Kidney (tissue), 13 donors: ENCODE measurements at regions not wholly inside any gene's neighbourhood (a gene's known extent, or its start where the extent isn't known, plus 50 kb on each side); places are given as distances from the start of the nearest gene placed in this dataset.
"Not testable (repeated sequence)": the region's sequence is repeated elsewhere in the genome, so short reads cannot be mapped to it uniquely, and the experiment has no call there.

Source experiments
- DNase-seq, 5 donors: peaks; one replicate each; pipeline ENCODE4 v3.0.0-alpha.2; 2013 to 2020
- FAIRE-seq: peaks from 2 replicates; lab custom pipeline; 2012; peaks lifted over from hg19 to GRCh38; lab: Jason Lieb, UNC
- H3K27ac ChIP-seq, 2 donors: one replicate each; pipeline ENCODE4 v1.7.0; 2013; ENCODE audit warnings: low read depth in 2 of 2, low read length in 2 of 2, inconsistent platforms in 1 of 2
- H3K27me3 ChIP-seq: one replicate; pipeline ENCODE4 v1.7.1; 2013; ENCODE audit warnings: low read length, inconsistent platforms; ENCODE audit not compliant: control insufficient read depth, insufficient read depth
- H3K36me3 ChIP-seq, 3 donors: one replicate each; pipeline versions ENCODE4 v1.7.0 to v1.7.1; 2013; ENCODE audit warnings: low read length in 3 of 3, control low read depth in 1 of 3, inconsistent platforms in 1 of 3; ENCODE audit not compliant: insufficient read depth in 3 of 3, control insufficient read depth in 2 of 3
- H3K4me1 ChIP-seq, 3 donors: one replicate each; pipeline versions ENCODE4 v1.7.0 to v1.7.1; 2013; ENCODE audit warnings: low read length in 3 of 3, inconsistent platforms in 1 of 3, low read depth in 1 of 3; ENCODE audit not compliant: control insufficient read depth in 2 of 3, insufficient read depth in 2 of 3
- H3K4me3 ChIP-seq, 3 donors: one replicate each; pipeline versions ENCODE4 v1.7.0 to v1.8.1; 2013; ENCODE audit warnings: low read length in 3 of 3, control low read depth in 1 of 3, inconsistent platforms in 1 of 3
- H3K9ac ChIP-seq, 3 donors: one replicate each; pipeline versions ENCODE4 v1.7.0 to v1.7.1; 2013; ENCODE audit warnings: low read length in 3 of 3, control low read depth in 1 of 3, inconsistent platforms in 1 of 3
- H3K9me3 ChIP-seq, 3 donors: one replicate each; pipeline versions ENCODE4 v1.7.0 to v1.7.1; 2013; ENCODE audit warnings: low read length in 3 of 3, control low read depth in 1 of 3, inconsistent platforms in 1 of 3; ENCODE audit not compliant: control insufficient read depth in 2 of 3, insufficient read depth in 1 of 3
- CTCF ChIP-seq: IDR thresholded peaks from 3 replicates; pipeline ENCODE4 v1.5.1; 2012; ENCODE audit warnings: mild to moderate bottlenecking, moderate library complexity, borderline replicate concordance; ENCODE audit not compliant: insufficient read depth; ENCODE audit errors: extremely low read depth
- intact Hi-C: fragments of 100-400 bp; cut with DNase I; formaldehyde crosslinking; loops from one replicate; pipeline ENCODE4 v1.11.1; 2022
- donor health status: control.
- donor health status: control.
- donor health status: control.
- donor health status: control.
- donor health status: control.
- donor health status: DM: yes; HTN: yes; CAD: no.
- donor health status: Normal renal cell carcinoma (clear cell type).

GRCh38 chr9:102355982-102356381, 617.5 kb upstream of the GRIN3A start:
- Histone ChIP-seq H3K27ac (no peak overlapping the region), H3K27me3 (no peaks in the 10 kb centered on the region), H3K9ac (no peak overlapping the region), H3K36me3 (no peaks in the 10 kb centered on the region), H3K4me1 (no peaks in the 10 kb centered on the region), H3K9me3 (peaks cover 0 to 8% (median 0%) of the 10 kb centered on the region in 3 donors), H3K4me3 (no peak overlapping the region)
- DNase-seq (no peak), FAIRE-seq (no peak)
- no peak for TF ChIP-seq CTCF
- intact Hi-C loops: no loop called here

GRCh38 chr9:102354041-102354440, 615.6 kb upstream of the GRIN3A start:
- intact Hi-C loops: no loop called here
- FAIRE-seq (no peak), DNase-seq (no peak)
- Histone ChIP-seq H3K36me3 (no peaks in the 10 kb centered on the region), H3K4me1 (no peaks in the 10 kb centered on the region), H3K4me3 (no peak overlapping the region), H3K27me3 (no peaks in the 10 kb centered on the region), H3K9me3 (peaks cover 0 to 8% (median 0%) of the 10 kb centered on the region in 3 donors), H3K27ac (no peak overlapping the region), H3K9ac (no peak overlapping the region)
- TF ChIP-seq CTCF: no peak

- H3K9me3 ChIP-seq, H3K27me3 ChIP-seq, DNase-seq, FAIRE-seq, H3K4me3 ChIP-seq, H3K9ac ChIP-seq, H3K27ac ChIP-seq, H3K36me3 ChIP-seq, H3K4me1 ChIP-seq, intact Hi-C loops: not testable (repeated sequence)
These were observed 599.0 kb upstream of the GRIN3A start for GRCh38 chr9:102337471-102337870.

- no peaks in the 10 kb centered on the region for H3K4me1 ChIP-seq
- FAIRE-seq (no peak), DNase-seq (no peak)
- TF ChIP-seq CTCF: no peak
- no peaks in the 10 kb centered on the region for H3K36me3 ChIP-seq
- no peak overlapping the region for H3K27ac ChIP-seq
- H3K27me3 ChIP-seq: no peaks in the 10 kb centered on the region
- intact Hi-C loops: no loop called here
- no peak overlapping the region for H3K9ac ChIP-seq
- H3K4me3 ChIP-seq: no peak overlapping the region
- peaks cover 0 to 4% (median 0%) of the 10 kb centered on the region in 3 donors for H3K9me3 ChIP-seq
These were observed 570.9 kb upstream of the GRIN3A start for GRCh38 chr9:102309379-102309778.
